ENCODE measurements at regions not wholly inside any gene's neighbourhood (a gene's known extent, or its start where the extent isn't known, plus 50 kb on each side); places are given as distances from the start of the nearest gene placed in this dataset.
"Not testable (repeated sequence)": the region's sequence is repeated elsewhere in the genome, so short reads cannot be mapped to it uniquely, and the experiment has no call there.

GRCh38 chr13:21920802-21921201, 249.9 kb downstream of the FGF9 start:
- not testable (repeated sequence) for DNase-seq

- no peak for DNase-seq
Observed at GRCh38 chr13:21924958-21925357, 254.1 kb downstream of the FGF9 start.

- no peak for DNase-seq
Observed at GRCh38 chr13:21925720-21926119, 254.8 kb downstream of the FGF9 start.

- DNase-seq: no peak
Observed at GRCh38 chr13:21929400-21929799, 258.5 kb downstream of the FGF9 start.

- DNase-seq: no peak
Observed at GRCh38 chr13:21930536-21930935, 259.7 kb downstream of the FGF9 start.

GRCh38 chr13:21932578-21932977, 261.7 kb downstream of the FGF9 start:
- no peak for DNase-seq

GRCh38 chr13:21932996-21933395, 262.1 kb downstream of the FGF9 start:
- no peak for DNase-seq

GRCh38 chr13:21934284-21934683, 263.4 kb downstream of the FGF9 start:
- no peak for DNase-seq

- no peak for DNase-seq
Observed at GRCh38 chr13:21936674-21937073, 265.8 kb downstream of the FGF9 start.

GRCh38 chr13:21938168-21938567, 267.3 kb downstream of the FGF9 start:
- no peak for DNase-seq

- DNase-seq: no peak
Observed at GRCh38 chr13:21938636-21939035, 267.8 kb downstream of the FGF9 start.

- no peak for DNase-seq
Observed at GRCh38 chr13:21942061-21942460, 271.2 kb downstream of the FGF9 start.

GRCh38 chr13:21944610-21945009, 273.7 kb downstream of the FGF9 start:
- no peak for DNase-seq

- no peak for DNase-seq
Observed at GRCh38 chr13:21945195-21945594, 274.3 kb downstream of the FGF9 start.

- no peak for DNase-seq
Observed at GRCh38 chr13:21946964-21947363, 276.1 kb downstream of the FGF9 start.

- no peak for DNase-seq
Observed at GRCh38 chr13:21948769-21949474, 278.0 kb downstream of the FGF9 start.

- no peak for DNase-seq
Observed at GRCh38 chr13:21949818-21950429, 279.1 kb downstream of the FGF9 start.

GRCh38 chr13:21956666-21957065, 285.8 kb downstream of the FGF9 start:
- no peak for DNase-seq

GRCh38 chr13:21957833-21958232, 287.0 kb downstream of the FGF9 start:
- no peak for DNase-seq

- DNase-seq: no peak
Observed at GRCh38 chr13:21960108-21960507, 289.2 kb downstream of the FGF9 start.

GRCh38 chr13:21964686-21965085, 293.8 kb downstream of the FGF9 start:
- no peak for DNase-seq

- DNase-seq: no peak
Observed at GRCh38 chr13:21965095-21965494, 294.2 kb downstream of the FGF9 start.

GRCh38 chr13:21966014-21966413, 295.1 kb downstream of the FGF9 start:
- no peak for DNase-seq

GRCh38 chr13:21967871-21968270, 297.0 kb downstream of the FGF9 start:
- no peak for DNase-seq

- no peak for DNase-seq
Observed at GRCh38 chr13:21970172-21970571, 299.3 kb downstream of the FGF9 start.

Data from right hindlimb (tissue), 1 donor.